H9 (cell line): ENCODE measurements at regions not wholly inside any gene's neighbourhood (a gene's known extent, or its start where the extent isn't known, plus 50 kb on each side); places are given as distances from the start of the nearest gene placed in this dataset.
A peak's percentile ranks its signal among the peaks of the same experiment; 100 is the strongest.
"Not testable (repeated sequence)": the region's sequence is repeated elsewhere in the genome, so short reads cannot be mapped to it uniquely, and the experiment has no call there.

Experiments used
- DNase-seq: peaks from one replicate; pipeline ENCODE4 v3.0.0-alpha.2; 2017
- H2AFZ ChIP-seq: one replicate; pipeline ENCODE4 v1.6.1; 2013; ENCODE audit warnings: mild to moderate bottlenecking, low read length, control low read depth, moderate library complexity
- H2AK5ac ChIP-seq: 2 replicates; pipeline ENCODE4 v1.6.1; 2013; ENCODE audit warnings: low read length, control low read depth, mixed read lengths; ENCODE audit not compliant: insufficient read length
- H2BK120ac ChIP-seq: one replicate; pipeline ENCODE4 v1.6.1; 2013; ENCODE audit warnings: low read depth, mild to moderate bottlenecking, low read length, control low read depth, inconsistent platforms; ENCODE audit not compliant: poor library complexity, severe bottlenecking
- H2BK12ac ChIP-seq: 2 replicates; pipeline ENCODE4 v1.6.1; 2013; ENCODE audit warnings: low read length, control low read depth, mixed read lengths, low read depth; ENCODE audit not compliant: insufficient read length
- H2BK15ac ChIP-seq: 2 replicates; pipeline ENCODE4 v1.6.1; 2013; ENCODE audit warnings: low read depth, low read length, control low read depth
- H2BK20ac ChIP-seq: one replicate; pipeline ENCODE4 v1.6.1; 2013; ENCODE audit warnings: low read depth, mild to moderate bottlenecking, low read length, control low read depth, inconsistent platforms; ENCODE audit not compliant: poor library complexity, severe bottlenecking
- H2BK5ac ChIP-seq: 2 replicates; pipeline ENCODE4 v1.6.1; 2013; ENCODE audit warnings: low read length, control low read depth, mixed read lengths; ENCODE audit not compliant: insufficient read length
- H3K14ac ChIP-seq: 2 replicates; pipeline ENCODE4 v1.6.1; 2013; ENCODE audit warnings: low read length, control low read depth; ENCODE audit not compliant: insufficient read depth
- H3K18ac ChIP-seq: 2 replicates; pipeline ENCODE4 v1.6.1; 2013; ENCODE audit warnings: low read depth, mild to moderate bottlenecking, mixed read lengths, low read length, control low read depth; ENCODE audit not compliant: insufficient read length
- H3K23ac ChIP-seq: 2 replicates; pipeline ENCODE4 v1.6.1; 2013; ENCODE audit warnings: low read length, control low read depth, mixed read lengths, low read depth; ENCODE audit not compliant: insufficient read length
- H3K23me2 ChIP-seq: 2 replicates; pipeline ENCODE4 v1.6.1; 2013; ENCODE audit warnings: low read depth, mild to moderate bottlenecking, mixed read lengths, low read length, control low read depth; ENCODE audit not compliant: insufficient read length, poor library complexity, severe bottlenecking
- H3K27ac ChIP-seq: 2 replicates; pipeline ENCODE4 v1.5.1; 2013; ENCODE audit warnings: low read length, control low read depth, mixed read lengths, low read depth; ENCODE audit not compliant: insufficient read length
- H3K27me3 ChIP-seq: 2 replicates; pipeline ENCODE4 v1.6.1; 2013; ENCODE audit warnings: low read length, control low read depth, inconsistent platforms; ENCODE audit not compliant: insufficient read depth
- H3K4ac ChIP-seq: 2 replicates; pipeline ENCODE4 v1.6.1; 2013; ENCODE audit warnings: low read depth, mild to moderate bottlenecking, control low read depth, inconsistent platforms, low read length, moderate library complexity
- H3K4me1 ChIP-seq: 2 replicates; pipeline ENCODE4 v1.6.1; 2013; ENCODE audit warnings: low read length, control low read depth, inconsistent platforms; ENCODE audit not compliant: insufficient read depth
- H3K4me2 ChIP-seq: 2 replicates; pipeline ENCODE4 v1.6.1; 2013; ENCODE audit warnings: low read length, control low read depth, mixed read lengths; ENCODE audit not compliant: insufficient read length, insufficient read depth
- H3K56ac ChIP-seq: 2 replicates; pipeline ENCODE4 v1.6.1; 2013; ENCODE audit warnings: low read depth, mild to moderate bottlenecking, mixed read lengths, low read length, control low read depth; ENCODE audit not compliant: insufficient read length
- H3K79me1 ChIP-seq: 2 replicates; pipeline ENCODE4 v1.6.1; 2013; ENCODE audit warnings: low read depth, mild to moderate bottlenecking, moderate library complexity, low read length, control low read depth, inconsistent platforms; ENCODE audit not compliant: insufficient read depth, poor library complexity, severe bottlenecking
- H3K79me2 ChIP-seq: 2 replicates; pipeline ENCODE4 v1.6.1; 2013; ENCODE audit warnings: low read length, control low read depth, inconsistent platforms; ENCODE audit not compliant: insufficient read depth
- H3K9ac ChIP-seq: 2 replicates; pipeline ENCODE4 v1.6.1; 2013; ENCODE audit warnings: low read length, control low read depth, mixed read lengths; ENCODE audit not compliant: insufficient read length; ENCODE audit errors: extremely low read depth
- H3K9me3 ChIP-seq: one replicate; pipeline ENCODE4 v1.6.1; 2013; ENCODE audit warnings: low read depth, low read length, inconsistent platforms; ENCODE audit not compliant: control insufficient read depth
- H3T11ph ChIP-seq: one replicate; pipeline ENCODE4 v1.6.1; 2013; ENCODE audit warnings: mild to moderate bottlenecking, low read length, control low read depth, inconsistent platforms
- H4K20me1 ChIP-seq: one replicate; pipeline ENCODE4 v1.6.1; 2013; ENCODE audit not compliant: control insufficient read depth, insufficient read length, insufficient read depth
- H4K5ac ChIP-seq: 2 replicates; pipeline ENCODE4 v1.6.1; 2013; ENCODE audit warnings: low read depth, mild to moderate bottlenecking, mixed read lengths, low read length, control low read depth; ENCODE audit not compliant: insufficient read length
- H4K8ac ChIP-seq: replicated peaks from 2 replicates; pipeline ENCODE4 v1.6.1; 2013; ENCODE audit warnings: low read length, control low read depth, mixed read lengths, low read depth; ENCODE audit not compliant: insufficient read length
- H4K91ac ChIP-seq: 2 replicates; pipeline ENCODE4 v1.6.1; 2013; ENCODE audit warnings: low read depth, mild to moderate bottlenecking, moderate library complexity, mixed read lengths, low read length, control low read depth; ENCODE audit not compliant: insufficient read length
- H3K27ac Mint-ChIP-seq, 3 experiments: 2 replicates in 2 of 3; 3 replicates in 1 of 3; pipeline ENCODE4 v1.8.0; 2020 to 2021; ENCODE audit warnings: mixed read lengths in 3 of 3, mild to moderate bottlenecking in 1 of 3, moderate library complexity in 1 of 3
- H3K27me3 Mint-ChIP-seq: 2 replicates; pipeline ENCODE4 v1.8.0; 2021; ENCODE audit warnings: low read depth, mild to moderate bottlenecking, moderate library complexity, mixed read lengths
- H3K36me3 Mint-ChIP-seq, 3 experiments: 2 replicates in 2 of 3; 3 replicates in 1 of 3; pipeline ENCODE4 v1.8.0; 2020 to 2021; ENCODE audit warnings: low read depth in 3 of 3, mixed read lengths in 3 of 3; ENCODE audit not compliant: insufficient read depth in 1 of 3
- H3K4me1 Mint-ChIP-seq, 2 experiments: 2 replicates each; pipeline ENCODE4 v1.8.0; 2020; ENCODE audit warnings: mixed read lengths in 2 of 2
- H3K4me3 Mint-ChIP-seq, 2 experiments: 2 replicates in 1 of 2; 3 replicates in 1 of 2; pipeline ENCODE4 v1.8.0; 2020 to 2021; ENCODE audit warnings: mild to moderate bottlenecking in 2 of 2, mixed read lengths in 2 of 2, moderate library complexity in 1 of 2
- H3K9me3 Mint-ChIP-seq, 2 experiments: 2 replicates in 1 of 2; 3 replicates in 1 of 2; pipeline ENCODE4 v1.8.0; 2020; ENCODE audit warnings: mild to moderate bottlenecking in 2 of 2, mixed read lengths in 2 of 2, moderate library complexity in 1 of 2
- CTCF ChIP-seq: fragments of 200-600 bp; sonication (generic); conservative IDR thresholded peaks from 3 replicates; pipeline ENCODE4 v1.8.0; 2021; ENCODE audit warnings: antibody characterized with exemption, mild to moderate bottlenecking
- WGBS: extraction: QIAGEN DNeasy Blood & Tissue Kit; methylation state at CpG from one replicate; pipeline ENCODE4 v1.1.7; 2013; ENCODE audit warnings: missing lambda C conversion rate, low lambda C conversion rate, mixed read lengths; ENCODE audit not compliant: insufficient read length; ENCODE audit errors: extremely low coverage; 5-methylcytosine and 5-hydroxymethylcytosine counted together

GRCh38 chr1:148345659-148346151 lies 137.4 kb downstream of the PPIAL4G start:
- not testable (repeated sequence) for H3K9me3 Mint-ChIP-seq, H3K27me3 ChIP-seq, H2BK120ac ChIP-seq, H3K23ac ChIP-seq, H3K56ac ChIP-seq, H4K20me1 ChIP-seq, H3K18ac ChIP-seq, H4K91ac ChIP-seq, H2BK15ac ChIP-seq, H3K4ac ChIP-seq, H2BK20ac ChIP-seq, H2AK5ac ChIP-seq, H3K9ac ChIP-seq, H3K4me3 Mint-ChIP-seq, H3K14ac ChIP-seq, H3T11ph ChIP-seq, H3K4me2 ChIP-seq, H2BK12ac ChIP-seq, H4K5ac ChIP-seq, H3K79me1 ChIP-seq, H3K36me3 Mint-ChIP-seq, H3K27ac ChIP-seq, H3K23me2 ChIP-seq, H2BK5ac ChIP-seq, H3K4me1 ChIP-seq, H4K8ac ChIP-seq, H2AFZ ChIP-seq, H3K79me2 ChIP-seq, H3K9me3 ChIP-seq
- peaks cover 11% of the 10 kb centered on the region in 2 experiments for H3K4me1 Mint-ChIP-seq
- peak; percentile 70 for TF ChIP-seq CTCF
- 0 out of 7 replicates have a peak overlapping the region, but pooled peaks of 1 of the 3 experiments have one; percentile 16 for H3K27ac Mint-ChIP-seq
- no CpG with 5 or more reads among the region's 3 CpGs for WGBS
- peak; percentile 55 for DNase-seq
- H3K27me3 Mint-ChIP-seq: peaks cover 14% of the 10 kb centered on the region

- H3K4me3 Mint-ChIP-seq, H3K27me3 Mint-ChIP-seq, H2BK20ac ChIP-seq, DNase-seq, H3T11ph ChIP-seq, H3K14ac ChIP-seq, H2AK5ac ChIP-seq, H3K36me3 Mint-ChIP-seq, H3K27me3 ChIP-seq, H2BK120ac ChIP-seq, H3K9me3 Mint-ChIP-seq, H4K5ac ChIP-seq, H4K8ac ChIP-seq, H3K4ac ChIP-seq, H2BK5ac ChIP-seq, H3K18ac ChIP-seq, H2BK12ac ChIP-seq, H3K23ac ChIP-seq, H3K27ac Mint-ChIP-seq, H2AFZ ChIP-seq, H3K9ac ChIP-seq, H3K4me1 ChIP-seq, H2BK15ac ChIP-seq, H3K23me2 ChIP-seq, H3K9me3 ChIP-seq, H4K91ac ChIP-seq, H4K20me1 ChIP-seq, H3K79me2 ChIP-seq, H3K79me1 ChIP-seq, H3K56ac ChIP-seq, H3K4me2 ChIP-seq, H3K27ac ChIP-seq: not testable (repeated sequence)
- H3K4me1 Mint-ChIP-seq: peaks cover 11% of the 10 kb centered on the region in 2 experiments
- WGBS: no CpG with 5 or more reads among the region's 2 CpGs
These were observed 138.5 kb downstream of the PPIAL4G start for GRCh38 chr1:148344651-148345050.
